GM19438 (cell line): ENCODE measurements at regions not wholly inside any gene's neighbourhood (a gene's known extent, or its start where the extent isn't known, plus 50 kb on each side); places are given as distances from the start of the nearest gene placed in this dataset.
A peak's percentile ranks its signal among the peaks of the same experiment; 100 is the strongest.

Experiments used
- ATAC-seq: cut with Tn5 transposase; IDR thresholded peaks from one replicate; pipeline ENCODE4 v1.9.1; 2021; ENCODE audit warnings: low read depth; ENCODE audit not compliant: unreplicated experiment

- no peak for ATAC-seq
Observed at GRCh38 chr2:60400462-60401246, 152.8 kb downstream of the BCL11A start.

- ATAC-seq: no peak
Observed at GRCh38 chr2:60394463-60394862, 159.0 kb downstream of the BCL11A start.

- no peak for ATAC-seq
Observed at GRCh38 chr2:60391649-60392375, 161.6 kb downstream of the BCL11A start.

DNA sequence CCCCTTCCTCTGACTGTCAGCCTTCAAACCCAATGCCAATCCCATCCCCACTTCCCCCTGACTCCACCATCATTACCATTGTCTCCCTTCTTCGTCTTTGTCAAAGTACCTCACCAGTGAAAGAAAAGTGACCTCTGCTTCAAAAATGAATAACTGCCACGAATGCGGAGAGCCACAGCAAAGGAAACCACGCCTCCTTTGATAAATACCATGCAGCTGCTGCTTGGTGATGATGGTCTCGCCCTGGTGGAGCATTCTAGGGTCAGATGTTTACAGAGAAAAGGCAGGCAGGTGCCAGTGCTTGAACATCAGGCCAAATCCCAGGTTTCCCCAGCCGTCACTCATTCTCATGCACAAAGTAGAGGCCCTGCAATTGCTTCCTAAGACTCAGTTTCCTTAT, 162.2 kb downstream of the BCL11A start:
- ATAC-seq: no peak

DNA sequence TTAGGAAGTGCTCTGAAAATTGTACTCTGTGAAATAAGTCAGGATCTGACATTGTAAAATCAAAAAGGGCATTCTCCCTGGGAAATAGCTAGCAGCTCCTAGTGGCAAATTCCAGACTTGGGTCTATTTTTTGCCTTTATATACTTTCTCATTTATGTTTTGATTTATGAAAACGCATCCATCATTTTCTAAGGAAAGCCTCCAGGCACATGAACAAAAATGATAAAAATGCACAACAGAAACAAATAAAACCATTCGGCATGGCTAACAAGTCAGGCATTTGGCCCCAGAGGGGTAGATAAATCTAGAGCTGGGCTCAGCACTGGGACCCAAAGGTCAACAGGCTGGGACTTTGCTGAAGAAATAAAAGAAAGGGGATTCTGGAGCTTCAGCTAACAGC, 167.0 kb downstream of the BCL11A start:
- no peak for ATAC-seq

DNA sequence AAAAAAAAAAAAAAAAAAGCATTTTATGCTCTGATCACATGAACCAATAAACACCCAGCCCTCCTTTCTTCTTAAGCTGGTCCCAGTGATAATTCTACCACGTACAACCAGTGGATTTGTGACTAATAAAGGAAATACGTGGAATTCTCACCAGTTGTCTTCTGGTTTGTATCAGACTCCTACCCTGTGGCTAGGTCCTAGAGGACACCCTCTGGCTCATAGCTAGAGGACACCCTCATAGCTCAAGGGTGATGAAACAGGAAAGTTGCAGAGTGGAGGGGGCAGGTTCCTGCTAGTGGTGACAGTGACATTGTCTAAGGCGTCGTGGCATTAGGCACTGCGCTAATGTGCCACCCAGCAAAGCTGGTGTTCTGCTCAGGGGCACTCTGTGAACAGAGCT, 167.8 kb downstream of the BCL11A start:
- no peak for ATAC-seq

DNA sequence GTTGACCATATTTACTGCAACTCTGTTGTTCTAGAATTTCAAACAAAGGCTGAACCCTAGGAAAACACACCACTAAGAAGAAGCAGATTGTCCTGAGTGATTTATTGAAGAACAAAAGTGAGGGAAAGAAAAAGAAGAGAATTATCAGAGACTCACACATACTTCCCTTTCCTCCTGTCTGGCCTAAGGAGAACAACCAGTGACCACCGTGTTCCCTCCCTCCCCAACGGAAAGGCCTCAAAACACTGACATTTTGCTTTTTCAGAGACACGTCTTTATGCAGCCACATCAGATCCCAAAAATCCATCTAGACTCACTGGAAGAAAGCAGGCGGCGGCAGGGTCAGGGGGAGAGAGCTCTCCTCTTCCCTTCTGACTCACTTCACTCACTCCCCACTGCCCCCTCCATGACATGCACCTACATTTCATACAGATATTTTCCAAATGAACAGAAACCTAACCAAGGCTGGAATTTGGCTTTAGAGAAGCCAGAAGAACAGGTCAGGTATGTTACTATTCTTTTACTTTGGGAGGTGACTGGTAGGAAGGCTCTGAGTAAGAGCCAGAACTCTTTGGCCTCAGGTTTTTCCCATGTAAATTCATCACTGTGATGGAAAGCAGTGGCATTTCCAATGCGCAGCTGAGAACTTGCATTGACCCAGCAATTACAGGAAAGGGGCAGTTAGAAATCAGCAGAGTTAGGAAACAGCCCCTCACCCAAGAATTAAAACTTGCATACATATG, 169.9 kb downstream of the BCL11A start:
- no peak for ATAC-seq

- ATAC-seq: no peak
Observed at GRCh38 chr2:60380411-60380810, 173.0 kb downstream of the BCL11A start.

DNA sequence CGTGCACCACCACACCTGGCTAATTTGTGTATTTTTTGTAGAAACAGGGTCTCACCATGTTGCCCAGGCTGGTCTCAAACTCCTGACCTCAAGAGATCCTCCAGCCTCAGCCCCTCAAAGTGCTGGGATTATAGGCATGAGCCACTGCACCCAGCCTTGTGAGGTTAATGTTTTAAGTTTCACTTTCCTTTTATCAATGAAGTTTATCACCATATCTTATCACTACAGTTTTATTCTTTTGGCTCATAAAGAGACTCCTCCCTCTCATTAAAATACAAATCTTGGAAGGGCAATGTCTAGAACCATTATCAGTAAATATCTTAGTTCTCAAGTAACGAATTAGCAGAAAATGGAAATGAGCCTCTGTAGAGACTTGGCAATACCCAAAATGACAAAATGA, 173.8 kb downstream of the BCL11A start:
- no peak for ATAC-seq

DNA sequence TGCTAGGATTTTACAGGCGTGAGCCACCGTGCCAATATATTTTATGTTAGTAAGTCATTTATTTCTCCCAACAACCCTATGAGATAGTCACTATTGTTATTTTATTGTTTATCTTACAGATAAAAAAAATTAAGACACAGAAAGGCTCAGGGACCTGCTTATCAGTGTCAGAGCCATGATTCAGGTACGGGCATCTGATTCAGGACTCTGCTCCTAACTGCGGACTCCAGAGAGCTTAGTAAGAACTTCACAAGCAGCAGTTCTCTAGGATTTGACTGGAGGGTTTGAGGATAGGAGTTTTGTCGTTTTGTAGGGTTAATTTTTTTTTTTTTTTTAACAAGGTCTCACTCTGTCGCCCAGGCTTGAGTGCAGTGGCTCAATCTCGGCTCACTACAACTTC, 174.2 kb downstream of the BCL11A start:
- ATAC-seq: no peak

DNA sequence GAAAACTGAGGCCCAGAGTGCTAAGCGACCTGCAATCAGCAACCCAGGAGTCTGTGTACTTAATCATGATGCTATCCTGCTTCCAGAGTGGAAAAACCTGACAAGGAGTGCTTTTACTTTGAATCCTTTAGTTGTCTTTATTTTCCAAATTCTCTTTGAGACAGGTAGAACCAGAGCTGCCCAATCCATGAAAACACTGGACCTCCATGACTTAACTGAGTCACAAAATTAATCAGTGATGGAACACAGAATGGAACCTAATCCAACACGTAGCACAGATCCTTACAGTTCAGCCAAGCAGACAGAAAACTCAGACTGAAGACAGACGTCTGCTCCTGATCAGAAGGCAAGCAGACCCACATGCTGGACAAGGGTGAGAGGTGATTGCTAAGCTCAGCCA, 175.6 kb downstream of the BCL11A start:
- no peak for ATAC-seq

DNA sequence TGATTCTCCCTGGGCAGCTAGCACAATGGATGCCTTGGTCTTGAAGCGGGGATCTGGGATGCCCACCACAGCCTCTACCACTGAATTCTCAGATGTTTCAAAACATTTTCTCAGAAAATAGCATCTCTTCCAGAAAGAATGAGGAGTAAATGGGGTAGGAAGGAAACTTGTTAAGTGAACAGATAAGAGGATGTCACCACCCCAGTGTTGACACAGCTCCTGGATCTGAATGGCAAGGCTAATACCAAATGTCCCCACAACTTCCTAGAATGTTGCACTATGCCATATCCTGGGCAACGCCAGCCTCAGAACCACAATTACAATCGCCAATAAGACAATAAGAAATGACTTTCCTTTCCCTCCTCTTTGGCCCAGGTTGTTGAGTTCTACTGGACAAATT, 177.2 kb downstream of the BCL11A start:
- ATAC-seq: no peak

DNA sequence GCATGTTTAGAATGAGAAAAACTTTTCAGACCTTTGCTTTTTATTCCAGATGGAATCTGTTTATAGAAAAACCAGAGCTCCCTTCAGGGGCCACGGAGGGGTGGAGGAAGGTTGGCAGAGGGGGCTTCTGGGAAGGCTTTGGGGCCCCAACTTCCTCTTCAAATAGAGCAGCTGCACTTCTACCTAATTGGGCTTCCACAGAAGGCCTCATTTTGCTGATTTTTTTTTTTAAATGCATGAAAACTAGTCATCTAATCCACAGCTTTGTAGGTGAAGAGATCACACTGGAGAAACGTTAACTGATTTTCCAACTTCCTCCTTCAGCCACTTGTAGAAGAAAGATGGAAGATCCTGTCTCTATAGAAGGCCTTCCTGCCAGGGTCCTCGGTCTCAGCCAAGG, 181.8 kb downstream of the BCL11A start:
- ATAC-seq: no peak

- ATAC-seq: no peak
Observed at GRCh38 chr2:60371219-60371618, 182.2 kb downstream of the BCL11A start.

- no peak for ATAC-seq
Observed at GRCh38 chr2:60370814-60371213, 182.6 kb downstream of the BCL11A start.

DNA sequence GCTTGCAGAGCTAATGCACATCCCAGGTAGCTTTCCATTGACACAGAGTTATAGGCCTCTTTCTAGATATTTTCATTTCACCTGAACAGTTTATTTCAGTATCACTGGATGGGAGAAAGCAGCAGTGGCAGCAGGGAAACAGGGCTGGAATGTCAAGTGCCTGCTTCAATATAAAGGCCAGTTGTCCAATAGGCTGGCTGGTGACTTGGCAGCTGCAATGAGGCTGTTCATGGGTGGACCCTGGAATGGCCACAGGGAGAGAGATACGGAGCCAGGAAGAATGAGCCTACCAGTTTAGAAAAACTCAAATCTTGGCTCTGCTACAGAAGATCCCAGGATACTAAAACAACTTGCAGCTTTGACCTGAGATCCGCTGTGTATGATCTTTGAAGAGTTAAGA, 185.0 kb downstream of the BCL11A start:
- ATAC-seq: no peak

DNA sequence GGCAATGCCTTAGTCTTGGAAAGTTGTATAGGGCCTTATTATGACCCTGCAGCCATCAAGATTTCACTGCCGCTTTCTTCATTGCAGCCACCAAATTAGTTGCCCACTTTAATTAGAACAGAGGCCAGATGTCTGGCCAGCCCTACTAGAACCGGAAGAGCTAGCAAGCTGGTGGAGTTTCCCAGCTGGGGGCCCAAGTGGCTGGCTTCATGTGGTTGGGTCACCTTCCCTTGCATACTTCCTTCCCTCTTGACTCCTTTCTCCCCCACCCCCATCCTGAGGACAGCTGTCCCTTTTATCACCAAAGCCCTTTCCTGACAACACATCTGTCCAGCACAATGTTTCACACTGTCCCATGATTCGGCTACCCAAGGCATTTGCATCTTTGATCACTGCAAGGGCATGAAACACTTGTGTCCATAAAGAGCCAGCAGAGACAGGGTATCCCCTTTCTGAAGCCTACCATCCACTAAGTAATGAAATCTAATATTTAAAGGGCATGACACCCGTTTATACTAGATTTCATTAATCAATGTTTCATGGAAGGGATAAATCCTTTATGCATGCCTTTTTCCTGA, 187.2 kb downstream of the BCL11A start:
- peak; percentile 48 for ATAC-seq

DNA sequence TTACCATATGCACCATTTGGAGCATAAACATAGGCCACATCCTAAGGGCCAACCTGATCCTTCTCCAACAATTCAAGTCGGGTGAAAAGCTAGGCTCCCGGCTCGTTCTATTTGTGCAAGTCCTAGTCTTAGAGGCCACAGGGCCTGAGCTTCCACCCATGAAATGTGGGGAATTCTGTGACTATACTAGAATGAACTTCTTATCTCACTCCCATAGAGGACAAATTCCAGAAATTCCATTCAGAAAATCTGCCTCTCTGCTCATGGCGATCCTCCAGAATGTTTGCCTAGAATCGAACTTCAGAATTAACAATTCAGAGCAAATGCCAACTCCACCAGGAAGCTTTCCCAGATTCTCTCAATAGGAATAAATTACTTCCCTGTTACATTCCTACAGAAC, 187.9 kb downstream of the BCL11A start:
- ATAC-seq: no peak

DNA sequence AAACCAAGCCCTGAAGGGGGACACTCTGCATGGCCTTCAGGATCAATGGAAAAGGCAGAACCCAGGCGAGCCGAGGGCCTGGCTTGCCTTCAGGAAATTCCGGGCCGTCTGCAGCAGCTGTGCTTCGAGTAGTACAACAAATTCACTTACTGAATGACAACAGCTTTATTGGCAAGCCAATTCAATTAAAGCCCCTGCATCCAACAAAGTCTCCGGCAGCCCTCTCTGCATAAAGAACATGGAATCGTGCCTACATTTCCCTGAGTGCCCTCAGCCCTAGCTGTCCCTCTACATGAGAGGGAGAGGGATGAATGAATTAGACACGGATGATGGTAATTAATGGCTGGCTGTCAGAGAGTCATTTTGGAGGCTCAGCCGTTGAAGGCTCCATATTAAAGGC, 189.0 kb downstream of the BCL11A start:
- ATAC-seq: no peak

DNA sequence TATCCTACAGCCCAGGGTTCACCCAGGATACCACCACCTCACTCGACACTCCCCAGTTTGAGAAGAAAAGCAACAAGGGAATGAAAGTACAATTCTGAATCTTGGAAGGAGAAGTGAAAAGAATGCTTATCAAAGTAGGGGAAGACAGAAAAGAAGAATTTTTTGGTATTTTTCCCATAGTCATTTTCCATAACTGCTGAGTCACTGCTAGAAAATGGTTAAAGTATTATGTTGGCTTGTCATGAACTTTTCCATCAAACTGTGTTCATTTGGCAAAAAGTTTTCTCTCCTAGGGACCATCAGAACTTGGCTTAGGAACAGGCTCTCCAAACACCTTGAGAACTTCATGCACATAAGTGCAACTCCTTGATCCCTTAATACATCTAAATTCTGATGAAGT, 192.0 kb downstream of the BCL11A start:
- ATAC-seq: no peak

DNA sequence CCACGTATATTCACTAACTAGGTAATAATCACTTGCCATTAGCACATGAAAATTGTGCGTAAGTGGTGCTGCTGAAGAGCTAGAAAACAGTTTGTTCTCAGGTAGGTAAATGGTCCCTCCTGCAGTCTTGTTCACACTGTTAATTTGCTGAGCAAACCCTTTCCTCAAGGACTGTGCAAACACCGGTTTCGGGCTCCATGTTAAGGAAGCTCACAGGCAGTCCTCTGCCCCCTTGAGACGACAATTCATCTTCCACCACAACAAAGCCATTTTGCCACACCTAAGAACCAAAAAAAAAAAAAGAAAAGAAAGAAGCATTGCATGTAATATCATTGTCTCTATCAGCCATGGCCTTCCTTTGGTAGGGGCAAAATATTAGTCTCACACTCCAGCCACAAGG, 193.9 kb downstream of the BCL11A start:
- no peak for ATAC-seq
